ENCODE measurements at regions not wholly inside any gene's neighbourhood (a gene's known extent, or its start where the extent isn't known, plus 50 kb on each side); places are given as distances from the start of the nearest gene placed in this dataset.

GRCh38 chr1:228913626-228914414 lies 178.5 kb downstream of the RHOU start:
- H3K36me3 ChIP-seq, result no peaks in the 10 kb centered on the region
- H3K27ac ChIP-seq, result no peak overlapping the region
- no peaks in the 10 kb centered on the region for H3K9me3 ChIP-seq
- TF ChIP-seq, protein P1, sequence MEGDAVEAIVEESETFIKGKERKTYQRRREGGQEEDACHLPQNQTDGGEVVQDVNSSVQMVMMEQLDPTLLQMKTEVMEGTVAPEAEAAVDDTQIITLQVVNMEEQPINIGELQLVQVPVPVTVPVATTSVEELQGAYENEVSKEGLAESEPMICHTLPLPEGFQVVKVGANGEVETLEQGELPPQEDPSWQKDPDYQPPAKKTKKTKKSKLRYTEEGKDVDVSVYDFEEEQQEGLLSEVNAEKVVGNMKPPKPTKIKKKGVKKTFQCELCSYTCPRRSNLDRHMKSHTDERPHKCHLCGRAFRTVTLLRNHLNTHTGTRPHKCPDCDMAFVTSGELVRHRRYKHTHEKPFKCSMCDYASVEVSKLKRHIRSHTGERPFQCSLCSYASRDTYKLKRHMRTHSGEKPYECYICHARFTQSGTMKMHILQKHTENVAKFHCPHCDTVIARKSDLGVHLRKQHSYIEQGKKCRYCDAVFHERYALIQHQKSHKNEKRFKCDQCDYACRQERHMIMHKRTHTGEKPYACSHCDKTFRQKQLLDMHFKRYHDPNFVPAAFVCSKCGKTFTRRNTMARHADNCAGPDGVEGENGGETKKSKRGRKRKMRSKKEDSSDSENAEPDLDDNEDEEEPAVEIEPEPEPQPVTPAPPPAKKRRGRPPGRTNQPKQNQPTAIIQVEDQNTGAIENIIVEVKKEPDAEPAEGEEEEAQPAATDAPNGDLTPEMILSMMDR (IDR thresholded peaks at IDR 0.05), result no peak
- no peak for TF ChIP-seq POLR2A (IDR thresholded peaks at IDR 0.05)
- WGBS, 4 donors, result 91 to 96% (median 93%) methylated on average over 8 of the region's 8 CpGs
- peaks cover 0 to 5% (median 0%) of the 10 kb centered on the region in 12 donors for H3K4me1 ChIP-seq
- no peak for DNase-seq
- H3K27me3 ChIP-seq, result peaks cover 0 to 11% (median 0%) of the 10 kb centered on the region in 9 donors
- ATAC-seq, result no peak
- no peak overlapping the region for H3K4me3 ChIP-seq
- intact Hi-C loops (cut with DNase I), result no loop called here

DNA sequence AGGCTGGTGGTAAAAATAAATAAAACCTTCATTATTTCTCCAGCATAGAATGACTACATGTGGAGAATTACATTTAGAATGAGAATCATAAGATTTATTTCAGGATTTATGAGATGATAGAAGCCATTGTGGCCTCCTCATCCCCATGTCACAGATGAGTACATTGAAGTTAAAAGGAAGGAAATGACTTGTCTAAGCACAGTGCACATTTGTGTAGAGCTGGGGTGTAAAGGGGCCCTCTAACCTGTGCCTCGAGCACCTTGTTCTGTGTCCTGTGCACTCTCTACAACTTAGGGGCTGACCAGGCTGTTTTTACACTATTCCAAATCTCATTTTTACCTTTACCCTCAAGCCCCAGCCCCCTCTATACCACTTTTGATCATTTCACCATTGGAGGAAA lies 179.4 kb downstream of the RHOU start:
- intact Hi-C loops (cut with DNase I), result no loop called here
- TF ChIP-seq POLR2A (IDR thresholded peaks at IDR 0.05), result no peak
- TF ChIP-seq, protein P1 (IDR thresholded peaks at IDR 0.05), result no peak
- Histone ChIP-seq H3K27ac (no peak overlapping the region), H3K4me1 (peaks cover 0 to 6% (median 0%) of the 10 kb centered on the region in 12 donors), H3K27me3 (peaks cover 0 to 11% (median 0%) of the 10 kb centered on the region in 9 donors), H3K9me3 (no peaks in the 10 kb centered on the region), H3K4me3 (no peak overlapping the region), H3K36me3 (no peaks in the 10 kb centered on the region)
- WGBS, 4 donors, result 79 to 92% (median 83%) methylated on average over 1 of the region's 1 CpG
- ATAC-seq (no peak), DNase-seq (no peak)

DNA sequence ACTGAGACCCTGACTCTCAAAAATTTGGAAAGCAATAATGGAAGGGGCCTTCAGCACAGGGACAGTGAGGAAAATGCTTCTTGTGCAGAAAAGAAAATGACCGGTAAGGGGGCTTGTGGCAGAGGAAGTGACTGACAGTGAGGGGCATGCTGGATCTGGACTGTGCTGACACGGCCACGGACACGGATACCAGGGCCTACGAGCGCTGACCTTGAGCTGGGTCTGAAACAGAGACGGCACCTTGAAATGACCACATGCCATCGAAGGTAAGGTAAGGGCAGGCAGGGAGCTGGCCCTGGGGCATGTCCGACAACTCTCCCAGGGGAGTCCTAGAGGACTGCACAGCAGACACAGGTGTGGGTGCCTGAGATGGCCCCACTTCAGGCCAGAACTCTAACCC lies 182.1 kb downstream of the RHOU start:
- Histone ChIP-seq H3K36me3 (no peaks in the 10 kb centered on the region), H3K4me1 (peaks cover 0 to 19% (median 0%) of the 10 kb centered on the region in 12 donors), H3K27ac (no peak overlapping the region), H3K4me3 (no peak overlapping the region), H3K9me3 (no peaks in the 10 kb centered on the region), H3K27me3 (no peaks in the 10 kb centered on the region)
- ATAC-seq (no peak), DNase-seq (no peak)
- no peak for TF ChIP-seq POLR2A (IDR thresholded peaks at IDR 0.05)
- TF ChIP-seq, protein P1 (IDR thresholded peaks at IDR 0.05), result no peak
- WGBS, 4 donors, result 89 to 96% (median 92%) methylated on average over 9 of the region's 9 CpGs
- intact Hi-C loops (cut with DNase I), result no loop called here

DNA sequence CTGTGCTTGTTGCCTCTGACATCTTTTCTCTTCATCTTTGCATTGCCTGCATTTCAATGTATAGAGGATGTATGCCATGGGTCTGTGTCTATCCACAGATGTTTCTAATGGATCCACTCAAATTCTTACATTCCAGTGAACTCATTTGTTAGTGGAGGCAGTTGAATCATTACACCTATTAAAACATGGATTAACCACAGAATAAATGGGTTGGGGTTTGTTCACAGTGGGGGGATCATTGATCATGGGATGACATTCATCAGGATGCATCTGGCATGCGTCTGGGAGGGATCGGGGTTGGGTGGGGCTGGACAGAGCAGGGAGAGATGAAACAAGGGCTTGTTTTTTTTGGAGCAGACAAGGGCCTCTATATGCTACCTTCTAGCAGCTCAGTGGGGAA lies 182.5 kb downstream of the RHOU start:
- no peak for ATAC-seq
- WGBS, 4 donors, result 87 to 96% (median 95%) methylated on average over 2 of the region's 2 CpGs
- H3K27ac ChIP-seq, result no peak overlapping the region
- no peaks in the 10 kb centered on the region for H3K9me3 ChIP-seq
- no peak overlapping the region for H3K4me3 ChIP-seq
- DNase-seq, result no peak
- H3K4me1 ChIP-seq, result peaks cover 0 to 22% (median 0%) of the 10 kb centered on the region in 12 donors
- TF ChIP-seq, protein P1 (IDR thresholded peaks at IDR 0.05), result no peak
- no peak for TF ChIP-seq POLR2A (IDR thresholded peaks at IDR 0.05)
- H3K27me3 ChIP-seq, result no peaks in the 10 kb centered on the region
- intact Hi-C loops (cut with DNase I), result no loop called here
- H3K36me3 ChIP-seq, result no peaks in the 10 kb centered on the region
